Glomerular endothelial cell (primary cell): ENCODE measurements at regions not wholly inside any gene's neighbourhood (a gene's known extent, or its start where the extent isn't known, plus 50 kb on each side); places are given as distances from the start of the nearest gene placed in this dataset.

Experiments used
- DNase-seq: peaks from one replicate; pipeline ENCODE4 v3.0.0-alpha.2; 2011; ENCODE audit warnings: low read depth, low spot score; ENCODE audit errors: extremely low read depth

- no peak for DNase-seq
Measured at GRCh38 chr2:121037480-121037879, 247.5 kb downstream of the TFCP2L1 start.

- no peak for DNase-seq
Measured at GRCh38 chr2:121038031-121038430, 247.0 kb downstream of the TFCP2L1 start.

- DNase-seq: no peak
Measured at GRCh38 chr2:121038431-121038830, 246.6 kb downstream of the TFCP2L1 start.

DNA sequence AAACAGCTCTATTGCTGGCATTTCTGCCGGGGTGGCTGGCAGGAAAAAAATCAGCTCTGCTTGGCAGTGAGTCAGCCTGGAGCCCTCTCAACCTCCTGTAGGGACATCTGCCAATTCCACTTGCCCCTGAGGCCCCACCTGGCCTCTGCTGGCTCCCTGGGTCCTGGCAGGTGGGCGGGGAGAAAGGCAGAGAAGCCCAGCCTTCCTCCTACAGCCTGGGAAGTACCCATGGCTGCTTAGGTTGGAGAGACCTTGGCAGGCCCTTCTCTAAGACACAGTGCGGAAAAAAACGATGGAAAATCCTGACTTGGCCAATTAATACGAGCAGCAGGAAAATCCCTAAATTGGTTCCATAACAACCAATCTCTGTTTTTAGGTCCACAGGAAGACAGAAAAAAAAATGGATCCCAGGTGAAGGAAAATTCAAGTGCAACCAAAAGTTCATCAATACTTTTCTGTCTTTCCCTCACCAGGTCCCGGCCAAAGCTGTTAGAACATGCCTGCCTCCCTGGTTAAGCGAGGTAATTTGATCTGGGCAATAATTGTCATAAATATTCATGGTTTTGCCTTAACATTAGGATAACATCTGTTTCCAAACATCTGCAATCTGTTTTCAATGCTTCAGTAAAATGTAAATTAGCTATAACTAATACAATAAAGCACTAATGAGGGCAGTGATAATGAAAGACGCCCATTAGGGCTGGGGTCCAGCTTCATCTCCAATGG lies 245.9 kb downstream of the TFCP2L1 start:
- no peak for DNase-seq

DNA sequence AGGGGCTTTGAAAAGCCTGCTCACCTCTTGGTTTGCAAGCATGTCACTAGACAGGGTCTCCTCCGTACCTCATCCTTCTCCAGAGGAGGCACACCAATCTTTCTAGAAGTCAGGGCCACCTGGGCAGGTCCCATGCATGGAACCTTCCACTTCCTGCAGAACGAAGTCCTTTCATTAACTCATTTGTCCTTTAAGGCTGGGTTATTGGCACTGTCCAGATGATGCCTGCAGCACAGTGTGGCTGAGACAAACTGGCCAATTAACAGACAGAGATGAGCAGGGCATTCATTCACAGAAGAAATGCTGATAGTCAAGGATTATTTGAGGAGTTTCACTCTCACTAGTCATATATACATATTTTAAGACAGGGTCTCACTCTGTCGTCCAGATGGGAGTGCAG lies 245.3 kb downstream of the TFCP2L1 start:
- no peak for DNase-seq

GRCh38 chr2:121041516-121041915 lies 243.5 kb downstream of the TFCP2L1 start:
- no peak for DNase-seq

DNA sequence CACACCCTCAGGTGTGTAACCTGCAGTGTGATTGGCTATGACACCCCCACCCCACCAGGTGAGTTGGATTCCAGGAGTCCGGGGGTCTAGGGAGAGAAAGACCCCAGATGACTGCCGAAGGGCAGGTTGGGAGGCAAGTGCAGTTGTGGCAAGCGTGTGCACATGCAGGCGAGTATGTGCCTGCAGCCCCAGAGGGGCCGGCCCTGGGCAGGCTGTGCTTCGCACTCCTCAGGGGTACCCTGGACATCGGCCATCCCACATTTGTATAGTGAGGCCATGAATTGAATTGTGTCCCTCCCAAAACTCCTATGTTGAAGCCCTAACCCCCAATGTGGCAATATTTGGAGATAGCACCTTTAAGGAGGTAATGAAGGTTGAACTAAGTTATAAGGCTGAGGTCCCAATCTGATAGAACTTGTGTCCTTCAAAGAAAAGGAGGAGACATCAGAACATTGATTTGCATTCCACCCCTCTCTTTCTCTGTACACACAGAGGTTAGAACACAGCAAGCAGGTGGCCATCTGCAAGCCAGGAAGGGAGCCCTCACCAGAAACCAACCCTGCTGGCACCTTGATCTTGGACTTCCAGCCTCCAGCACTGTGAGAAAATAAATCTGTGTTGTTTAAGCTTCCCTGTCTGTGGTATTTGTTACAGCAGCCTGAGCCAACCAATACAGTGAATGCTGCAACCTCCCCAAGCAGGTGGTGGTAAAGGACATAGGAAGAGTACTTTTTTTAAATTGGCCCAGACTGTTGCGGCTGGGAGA lies 241.8 kb downstream of the TFCP2L1 start:
- DNase-seq: no peak

GRCh38 chr2:121043827-121044222 lies 241.2 kb downstream of the TFCP2L1 start:
- DNase-seq: no peak

DNA sequence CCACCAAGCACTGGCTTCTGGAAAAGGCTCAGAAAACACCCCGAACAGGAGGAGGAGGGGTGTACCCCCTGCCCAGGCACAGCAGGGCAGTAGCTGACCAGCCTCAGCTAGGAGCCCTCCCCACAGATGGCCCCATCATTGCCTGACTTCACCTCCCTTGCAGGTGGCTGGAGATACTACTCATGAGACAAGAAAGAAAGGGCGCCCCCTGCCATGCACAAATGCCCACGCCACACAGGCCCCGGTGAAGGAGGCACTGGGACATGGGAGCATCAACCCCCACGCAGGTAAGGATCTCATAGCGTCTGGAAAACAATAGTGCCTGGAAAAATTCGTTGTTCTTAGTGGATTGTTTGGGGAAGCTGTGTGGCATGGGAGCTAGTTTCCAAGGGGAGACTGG lies 240.6 kb downstream of the TFCP2L1 start:
- DNase-seq: no peak

- no peak for DNase-seq
Measured at GRCh38 chr2:121045245-121045644, 239.8 kb downstream of the TFCP2L1 start.

- no peak for DNase-seq
Measured at GRCh38 chr2:121046335-121046734, 238.7 kb downstream of the TFCP2L1 start.

- DNase-seq: no peak
Measured at GRCh38 chr2:121047383-121047782, 237.6 kb downstream of the TFCP2L1 start.

DNA sequence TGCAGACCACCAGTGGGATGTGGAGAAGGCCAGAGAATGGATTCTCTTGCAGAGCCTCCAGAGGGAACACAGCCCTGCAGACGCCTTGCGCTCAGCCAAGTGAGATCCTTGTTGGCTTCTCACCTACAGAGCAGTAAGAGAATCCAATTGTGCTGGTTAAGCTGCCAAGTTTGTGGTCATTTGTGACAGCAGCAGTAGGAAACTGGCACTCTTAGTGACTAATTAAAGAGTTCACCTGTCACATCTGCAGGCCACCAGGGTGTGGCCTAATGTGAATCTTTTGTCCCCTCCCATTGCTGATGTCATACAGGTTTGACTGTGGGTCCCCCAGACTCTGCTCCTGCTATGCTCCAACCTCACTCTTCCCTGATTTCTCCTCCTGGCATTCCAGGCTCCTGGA lies 235.9 kb downstream of the TFCP2L1 start:
- no peak for DNase-seq

- no peak for DNase-seq
Measured at GRCh38 chr2:121049950-121050585, 234.9 kb downstream of the TFCP2L1 start.

GRCh38 chr2:121051311-121051710 lies 233.7 kb downstream of the TFCP2L1 start:
- DNase-seq: no peak

- DNase-seq: no peak
Measured at GRCh38 chr2:121052023-121052422, 233.0 kb downstream of the TFCP2L1 start.

DNA sequence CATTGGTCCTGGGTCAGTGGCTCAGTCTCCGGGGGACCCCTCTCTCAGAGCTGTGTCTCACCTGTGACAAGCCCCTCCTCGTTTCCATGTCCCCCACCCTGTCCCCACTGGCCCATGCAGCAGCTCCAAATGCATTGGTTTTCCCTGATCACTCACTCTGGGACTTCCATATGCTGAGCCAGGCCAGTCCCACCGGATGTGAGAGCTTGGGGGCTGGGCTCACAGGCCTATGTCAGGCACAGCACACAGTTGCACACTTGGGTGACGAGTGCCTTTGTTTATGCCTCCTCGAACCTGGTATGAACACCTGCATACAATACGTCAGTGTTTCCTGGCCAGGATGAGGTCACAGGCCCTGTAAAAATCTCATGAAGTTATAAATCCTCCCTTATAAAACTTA lies 232.5 kb downstream of the TFCP2L1 start:
- DNase-seq: no peak

- DNase-seq: no peak
Measured at GRCh38 chr2:121055088-121055487, 229.9 kb downstream of the TFCP2L1 start.

DNA sequence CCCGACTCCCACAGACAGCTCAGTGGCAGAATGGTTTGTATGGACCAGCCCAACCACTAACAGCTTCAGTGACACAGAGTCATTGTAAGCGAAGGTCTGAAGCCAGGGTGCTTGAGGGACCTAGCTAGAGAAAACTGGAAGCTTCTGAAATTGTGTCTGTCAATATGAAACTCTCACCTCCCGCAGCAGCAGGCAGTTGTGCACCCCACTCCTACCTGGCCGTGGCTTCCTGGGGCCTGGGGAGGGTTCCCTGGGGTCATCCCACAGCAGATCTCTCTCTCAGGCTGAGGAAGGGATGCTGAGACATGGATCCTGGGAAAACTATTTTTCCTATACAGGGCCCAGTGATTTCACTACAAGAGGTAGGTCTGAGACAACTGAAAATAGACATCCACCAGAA lies 229.5 kb downstream of the TFCP2L1 start:
- no peak for DNase-seq

DNA sequence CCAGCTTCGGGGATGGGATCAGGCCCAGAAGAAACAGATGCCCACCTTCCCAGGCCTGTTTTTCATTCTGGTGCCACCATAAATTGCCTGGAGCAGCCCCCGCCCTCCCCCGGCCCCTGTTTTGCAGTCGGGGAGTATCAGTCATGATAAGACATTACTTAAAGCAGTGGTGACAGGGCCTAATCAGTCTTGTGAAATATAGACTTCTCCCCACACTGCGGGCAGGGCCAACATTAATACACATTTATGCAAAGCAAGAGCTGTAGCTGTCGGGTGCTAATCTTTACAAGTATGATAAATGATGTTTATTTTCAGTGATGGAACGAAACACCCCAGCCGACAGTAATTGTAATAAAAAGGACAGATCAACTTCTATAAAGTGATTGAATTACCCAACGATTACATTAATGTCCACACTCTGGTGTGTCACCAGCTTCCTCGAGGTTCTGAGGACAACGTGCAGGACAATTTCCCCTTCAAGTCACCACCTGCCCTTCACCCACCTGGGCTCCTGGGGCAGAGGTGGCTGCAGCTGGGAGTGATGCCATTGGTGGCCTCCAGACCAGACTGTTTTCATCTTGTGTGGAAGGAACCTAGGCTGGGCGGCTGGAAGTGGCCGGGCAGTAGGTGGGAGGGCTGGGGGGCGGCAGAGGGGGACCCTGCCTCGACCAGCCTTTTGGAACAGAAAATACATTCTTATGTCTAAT lies 226.0 kb downstream of the TFCP2L1 start:
- no peak for DNase-seq
